Peyer's patch (tissue), 4 donors: ENCODE measurements at regions not wholly inside any gene's neighbourhood (a gene's known extent, or its start where the extent isn't known, plus 50 kb on each side); places are given as distances from the start of the nearest gene placed in this dataset.

Experiments
- CTCF ChIP-seq, 6 experiments: fragments of 450-650 bp in 4 of 6; fragments of 200-600 bp in 2 of 6; sonication (generic) in 1 of 6; IDR thresholded peaks; one replicate each; pipeline ENCODE4 v1.5.1; 2017 to 2019; ENCODE audit warnings: antibody characterized with exemption in 6 of 6, mild to moderate bottlenecking in 3 of 6, moderate library complexity in 1 of 6
- POLR2A ChIP-seq, 2 donors: fragments of 450-650 bp; IDR thresholded peaks; one replicate each; pipeline ENCODE4 v1.5.1; 2017; ENCODE audit warnings: antibody characterized with exemption in 2 of 2, mild to moderate bottlenecking in 2 of 2, moderate library complexity in 2 of 2

DNA sequence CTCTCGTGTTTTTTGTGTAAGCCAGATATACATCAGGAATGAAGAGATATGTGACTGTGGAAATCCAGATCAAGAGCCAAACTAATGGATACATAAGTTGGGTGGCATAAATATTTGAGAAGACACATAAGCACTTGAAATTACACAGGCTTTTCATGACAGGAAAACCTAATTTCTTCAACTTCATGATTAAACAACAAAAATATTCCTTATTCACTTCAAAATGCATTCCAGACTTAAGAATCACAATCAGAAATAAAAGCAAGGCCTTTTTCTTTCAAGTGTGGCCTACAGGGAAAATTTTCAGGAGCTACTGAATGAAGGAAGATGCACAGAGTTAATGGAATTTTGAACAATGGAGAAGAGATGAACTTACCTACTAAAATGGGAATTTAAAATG is 515.6 kb downstream of the FOXG1 start:
- TF ChIP-seq CTCF (IDR thresholded peaks at IDR 0.05) (no peak), POLR2A (IDR thresholded peaks at IDR 0.05) (no peak)
